Smooth muscle cell (in vitro differentiated cells): ENCODE measurements at regions not wholly inside any gene's neighbourhood (a gene's known extent, or its start where the extent isn't known, plus 50 kb on each side); places are given as distances from the start of the nearest gene placed in this dataset.
A peak's percentile ranks its signal among the peaks of the same experiment; 100 is the strongest.

Experiments
- DNase-seq: peaks from one replicate; lab custom pipeline; 2025; ENCODE audit not compliant: unreplicated experiment; lab: John Stamatoyannopoulos, UW
- H2AFZ ChIP-seq: fragments of 200-600 bp; sonication (generic); 2 replicates; pipeline ENCODE4 v1.6.0; 2016; ENCODE audit warnings: antibody characterized with exemption, low read depth, mild to moderate bottlenecking
- H3F3A ChIP-seq: fragments of 200-600 bp; sonication (generic); 2 replicates; pipeline ENCODE4 v1.6.0; 2017; ENCODE audit warnings: antibody characterized with exemption, low read depth
- H3K27ac ChIP-seq: fragments of 200-600 bp; sonication (generic); 2 replicates; pipeline ENCODE4 v1.5.1; 2016; ENCODE audit warnings: low read depth, mild to moderate bottlenecking
- H3K27me3 ChIP-seq: fragments of 200-600 bp; sonication (generic); 2 replicates; pipeline ENCODE4 v1.6.1; 2016; ENCODE audit warnings: low read depth, mild to moderate bottlenecking
- H3K36me3 ChIP-seq: fragments of 200-600 bp; sonication (generic); 2 replicates; pipeline ENCODE4 v1.5.1; 2016; ENCODE audit warnings: low read depth
- H3K4me1 ChIP-seq: fragments of 200-600 bp; sonication (generic); 2 replicates; pipeline ENCODE4 v1.5.1; 2016; ENCODE audit warnings: low read depth
- H3K4me2 ChIP-seq: fragments of 200-600 bp; sonication (generic); 2 replicates; pipeline ENCODE4 v1.6.0; 2016; ENCODE audit warnings: mild to moderate bottlenecking
- H3K4me3 ChIP-seq: fragments of 200-600 bp; sonication (generic); 2 replicates; pipeline ENCODE4 v1.5.1; 2016; ENCODE audit warnings: mild to moderate bottlenecking
- H3K79me2 ChIP-seq: fragments of 200-600 bp; sonication (generic); 2 replicates; pipeline ENCODE4 v1.6.0; 2016; ENCODE audit warnings: low read depth, mild to moderate bottlenecking
- H3K9ac ChIP-seq: fragments of 200-600 bp; sonication (generic); 2 replicates; pipeline ENCODE4 v1.6.0; 2016; ENCODE audit warnings: low read depth
- H3K9me3 ChIP-seq: fragments of 200-600 bp; sonication (generic); replicated peaks from 2 replicates; pipeline ENCODE4 v1.5.1; 2016; ENCODE audit warnings: low read depth
- H4K20me1 ChIP-seq: fragments of 200-600 bp; sonication (generic); 2 replicates; pipeline ENCODE4 v1.6.0; 2016; ENCODE audit warnings: low read depth
- WGBS: methylation state at CpG from one replicate; pipeline ENCODE4 v1.1.7; 2016; ENCODE audit warnings: low lambda C conversion rate; 5-methylcytosine and 5-hydroxymethylcytosine counted together
- TF ChIP-seq, protein P1 (sequence below): fragments of 200-600 bp; sonication (generic); IDR thresholded peaks from 2 replicates; pipeline ENCODE4 v1.5.1; 2017; ENCODE audit warnings: borderline replicate concordance, mild to moderate bottlenecking, antibody characterized with exemption; ENCODE audit not compliant: insufficient read depth, poor library complexity, severe bottlenecking

DNA sequence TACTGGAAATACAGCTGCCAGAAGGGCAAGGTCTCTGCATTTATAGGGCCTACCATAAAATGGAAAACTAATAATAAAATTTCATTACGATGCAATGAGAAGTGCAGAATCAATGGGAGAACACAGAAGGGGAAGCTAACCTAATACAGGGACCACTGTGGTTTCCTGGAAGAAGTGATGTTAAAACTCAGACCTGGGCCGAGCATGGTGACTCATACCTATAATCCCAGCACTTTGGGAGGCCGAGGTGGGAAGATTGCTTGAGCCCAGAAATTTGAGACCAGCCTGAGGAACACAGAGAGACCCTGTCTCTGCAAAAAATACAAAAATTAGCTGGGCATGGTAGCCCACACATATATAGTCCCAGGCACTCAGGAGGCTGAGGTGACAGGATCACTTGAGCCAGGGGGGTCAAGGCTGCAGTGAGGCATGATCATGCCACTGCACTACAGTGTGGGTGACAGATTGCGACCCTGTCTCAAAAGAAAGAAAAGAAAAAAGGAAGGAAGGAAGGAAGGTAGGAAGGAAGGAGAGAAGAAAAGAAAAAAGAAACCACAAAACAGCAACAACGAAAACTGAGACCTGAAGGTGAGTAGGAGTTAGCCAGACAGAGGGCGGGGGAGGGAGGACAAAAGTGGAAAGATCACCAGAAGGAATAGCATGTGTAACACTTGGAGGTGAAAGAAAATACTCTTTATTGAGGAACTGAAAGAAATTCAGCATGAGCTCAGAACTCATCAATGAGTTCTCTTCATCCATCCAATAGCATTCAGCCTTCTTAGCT lies 58.3 kb upstream of the DTNA start:
- TF ChIP-seq, protein P1, sequence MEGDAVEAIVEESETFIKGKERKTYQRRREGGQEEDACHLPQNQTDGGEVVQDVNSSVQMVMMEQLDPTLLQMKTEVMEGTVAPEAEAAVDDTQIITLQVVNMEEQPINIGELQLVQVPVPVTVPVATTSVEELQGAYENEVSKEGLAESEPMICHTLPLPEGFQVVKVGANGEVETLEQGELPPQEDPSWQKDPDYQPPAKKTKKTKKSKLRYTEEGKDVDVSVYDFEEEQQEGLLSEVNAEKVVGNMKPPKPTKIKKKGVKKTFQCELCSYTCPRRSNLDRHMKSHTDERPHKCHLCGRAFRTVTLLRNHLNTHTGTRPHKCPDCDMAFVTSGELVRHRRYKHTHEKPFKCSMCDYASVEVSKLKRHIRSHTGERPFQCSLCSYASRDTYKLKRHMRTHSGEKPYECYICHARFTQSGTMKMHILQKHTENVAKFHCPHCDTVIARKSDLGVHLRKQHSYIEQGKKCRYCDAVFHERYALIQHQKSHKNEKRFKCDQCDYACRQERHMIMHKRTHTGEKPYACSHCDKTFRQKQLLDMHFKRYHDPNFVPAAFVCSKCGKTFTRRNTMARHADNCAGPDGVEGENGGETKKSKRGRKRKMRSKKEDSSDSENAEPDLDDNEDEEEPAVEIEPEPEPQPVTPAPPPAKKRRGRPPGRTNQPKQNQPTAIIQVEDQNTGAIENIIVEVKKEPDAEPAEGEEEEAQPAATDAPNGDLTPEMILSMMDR, result no peak
- 57% methylated on average over 6 of the region's 6 CpGs for WGBS
- no peaks in the 10 kb centered on the region for H4K20me1 ChIP-seq

GRCh38 chr18:34655131-34655530 lies 55.0 kb upstream of the DTNA start:
- Histone ChIP-seq H3K9ac (no peak overlapping the region), H3K36me3 (no peaks in the 10 kb centered on the region), H3K9me3 (no peaks in the 10 kb centered on the region), H3K27ac (no peak overlapping the region), H4K20me1 (no peaks in the 10 kb centered on the region), H3K79me2 (no peaks in the 10 kb centered on the region), H3K4me1 (peaks cover 12% of the 10 kb centered on the region), H3K4me2 (no peak overlapping the region), H3K4me3 (no peak overlapping the region), H3K27me3 (no peaks in the 10 kb centered on the region), H3F3A (no peaks in the 10 kb centered on the region), H2AFZ (no peak overlapping the region)
- WGBS, result 94% methylated on average over 2 of the region's 2 CpGs
- no peak for DNase-seq
- TF ChIP-seq, protein P1, result no peak

More for the DNA sequence above, 58.3 kb upstream of the DTNA start:
- H3K27ac ChIP-seq, result no peak overlapping the region
- H3K4me2 ChIP-seq, result no peak overlapping the region
- no peak overlapping the region for H2AFZ ChIP-seq
- H3F3A ChIP-seq, result no peaks in the 10 kb centered on the region
- no peaks in the 10 kb centered on the region for H3K36me3 ChIP-seq
- no peaks in the 10 kb centered on the region for H3K9me3 ChIP-seq
- no peaks in the 10 kb centered on the region for H3K4me1 ChIP-seq
- no peak overlapping the region for H3K9ac ChIP-seq
- H3K4me3 ChIP-seq, result no peak overlapping the region
- no peaks in the 10 kb centered on the region for H3K27me3 ChIP-seq
- no peak for DNase-seq
- no peaks in the 10 kb centered on the region for H3K79me2 ChIP-seq

- TF ChIP-seq, protein P1, result no peak
- H3K4me3 ChIP-seq, result no peak overlapping the region
- H3K9me3 ChIP-seq, result no peaks in the 10 kb centered on the region
- peaks cover 17% of the 10 kb centered on the region for H3K4me1 ChIP-seq
- no peaks in the 10 kb centered on the region for H3K79me2 ChIP-seq
- H3K27ac ChIP-seq, result no peak overlapping the region
- no peak for DNase-seq
- H3K4me2 ChIP-seq, result no peak overlapping the region
- H3K9ac ChIP-seq, result no peak overlapping the region
- no peaks in the 10 kb centered on the region for H3K36me3 ChIP-seq
- no peaks in the 10 kb centered on the region for H3F3A ChIP-seq
- no peaks in the 10 kb centered on the region for H3K27me3 ChIP-seq
- H4K20me1 ChIP-seq, result no peaks in the 10 kb centered on the region
- 88% methylated on average over 4 of the region's 4 CpGs for WGBS
- peak overlapping the region; percentile 61 for H2AFZ ChIP-seq
Measured at GRCh38 chr18:34657860-34658500, 52.1 kb upstream of the DTNA start.
